Liver (tissue), 8 donors: ENCODE measurements at regions not wholly inside any gene's neighbourhood (a gene's known extent, or its start where the extent isn't known, plus 50 kb on each side); places are given as distances from the start of the nearest gene placed in this dataset.

Experiments
- DNase-seq: peaks from one replicate; pipeline ENCODE4 v3.0.0-alpha.2; 2017; ENCODE audit warnings: low spot score
- H3K27ac ChIP-seq, 2 donors: one replicate each; pipeline ENCODE4 v1.7.0; 2013; ENCODE audit warnings: inconsistent platforms in 2 of 2, low read length in 2 of 2, control low read depth in 1 of 2, low read depth in 1 of 2, mild to moderate bottlenecking in 1 of 2
- H3K27me3 ChIP-seq, 4 donors: one replicate each; pipeline versions ENCODE4 v1.6.1 to v1.7.0; 2013; ENCODE audit warnings: low read length in 3 of 4, inconsistent platforms in 1 of 4, mild to moderate bottlenecking in 1 of 4, moderate library complexity in 1 of 4; ENCODE audit not compliant: control insufficient read depth in 4 of 4, insufficient read depth in 4 of 4
- H3K36me3 ChIP-seq, 4 donors: one replicate each; pipeline versions ENCODE4 v1.6.1 to v1.7.0; 2013; ENCODE audit warnings: low read length in 3 of 4, mild to moderate bottlenecking in 3 of 4, low read depth in 1 of 4, moderate library complexity in 1 of 4; ENCODE audit not compliant: control insufficient read depth in 4 of 4, insufficient read depth in 3 of 4
- H3K4me1 ChIP-seq, 4 donors: one replicate each; pipeline versions ENCODE4 v1.6.1 to v1.7.0; 2013; ENCODE audit warnings: low read length in 3 of 4, mild to moderate bottlenecking in 3 of 4, moderate library complexity in 1 of 4; ENCODE audit not compliant: control insufficient read depth in 4 of 4, insufficient read depth in 4 of 4
- H3K4me3 ChIP-seq, 3 donors: one replicate each; pipeline versions ENCODE4 v1.6.1 to v1.7.0; 2013; ENCODE audit warnings: low read length in 3 of 3, control low read depth in 1 of 3, low read depth in 1 of 3, mild to moderate bottlenecking in 1 of 3
- H3K9ac ChIP-seq, 2 donors: one replicate each; pipeline ENCODE4 v1.7.0; 2013; ENCODE audit warnings: low read length in 2 of 2, mild to moderate bottlenecking in 2 of 2, moderate library complexity in 2 of 2, control low read depth in 1 of 2, low read depth in 1 of 2
- H3K9me3 ChIP-seq, 4 donors: one replicate each; pipeline versions ENCODE4 v1.6.1 to v1.7.0; 2013; ENCODE audit warnings: low read length in 3 of 4; ENCODE audit not compliant: control insufficient read depth in 4 of 4
- ATF3 ChIP-seq: IDR thresholded peaks from 2 replicates; pipeline ENCODE4 v1.6.1; 2016; ENCODE audit warnings: antibody characterized with exemption
- CTCF ChIP-seq: fragments of 150-350 bp; IDR thresholded peaks from 2 replicates; pipeline ENCODE4 v1.5.1; 2017; ENCODE audit warnings: improper control_type of control experiment, low read depth, low read length; ENCODE audit not compliant: missing input control
- EGR1 ChIP-seq, 2 donors: IDR thresholded peaks; 2 replicates each; pipeline ENCODE4 v1.6.1; 2016 to 2018; ENCODE audit warnings: antibody characterized with exemption in 2 of 2, low read depth in 2 of 2
- FOXA1 ChIP-seq: IDR thresholded peaks from 2 replicates; pipeline ENCODE4 v1.6.1; 2016; ENCODE audit warnings: antibody characterized with exemption
- FOXA2 ChIP-seq: IDR thresholded peaks from 2 replicates; pipeline ENCODE4 v1.6.1; 2016; ENCODE audit warnings: antibody characterized with exemption
- GABPA ChIP-seq, 2 donors: IDR thresholded peaks in 1 of 2; conservative IDR thresholded peaks in 1 of 2; 2 replicates each; pipeline ENCODE4 v1.6.1; 2016; ENCODE audit warnings: antibody characterized with exemption in 2 of 2, mild to moderate bottlenecking in 1 of 2, moderate library complexity in 1 of 2
- HNF4A ChIP-seq, 2 donors: conservative IDR thresholded peaks; 2 replicates each; pipeline ENCODE4 v1.6.1; 2016; ENCODE audit warnings: antibody characterized with exemption in 2 of 2, mild to moderate bottlenecking in 2 of 2
- HNF4G ChIP-seq: IDR thresholded peaks from 2 replicates; pipeline ENCODE4 v1.6.1; 2016; ENCODE audit warnings: antibody characterized with exemption
- JUND ChIP-seq, 2 donors: IDR thresholded peaks; 2 replicates each; pipeline ENCODE4 v1.6.1; 2016; ENCODE audit warnings: antibody characterized with exemption in 2 of 2
- MAX ChIP-seq: IDR thresholded peaks from 2 replicates; pipeline ENCODE4 v1.6.1; 2016; ENCODE audit warnings: antibody characterized with exemption
- NR2F2 ChIP-seq: IDR thresholded peaks from 2 replicates; pipeline ENCODE4 v1.6.1; 2016; ENCODE audit warnings: antibody characterized with exemption
- RAD21 ChIP-seq, 2 donors: IDR thresholded peaks; 2 replicates each; pipeline ENCODE4 v1.6.1; 2016; ENCODE audit warnings: antibody characterized with exemption in 2 of 2, mild to moderate bottlenecking in 2 of 2
- REST ChIP-seq: IDR thresholded peaks from 2 replicates; pipeline ENCODE4 v1.6.1; 2016; ENCODE audit warnings: antibody characterized with exemption, mild to moderate bottlenecking
- RXRA ChIP-seq, 2 donors: IDR thresholded peaks; 2 replicates each; pipeline ENCODE4 v1.6.1; 2017 to 2018; ENCODE audit warnings: antibody characterized with exemption in 2 of 2, mild to moderate bottlenecking in 1 of 2
- SP1 ChIP-seq: IDR thresholded peaks from 2 replicates; pipeline ENCODE4 v1.6.1; 2018; ENCODE audit warnings: antibody characterized with exemption, mild to moderate bottlenecking
- TAF1 ChIP-seq: conservative IDR thresholded peaks from 2 replicates; pipeline ENCODE4 v1.6.1; 2016; ENCODE audit warnings: antibody characterized with exemption, mild to moderate bottlenecking
- YY1 ChIP-seq: IDR thresholded peaks from 2 replicates; pipeline ENCODE4 v1.6.1; 2016; ENCODE audit warnings: antibody characterized with exemption, mild to moderate bottlenecking
- ZBTB33 ChIP-seq: IDR thresholded peaks from 2 replicates; pipeline ENCODE4 v1.6.1; 2016; ENCODE audit warnings: antibody characterized with exemption
- WGBS: extraction: QIAGEN DNeasy Blood & Tissue Kit; methylation state at CpG from one replicate; pipeline ENCODE4 v1.1.7; 2013; 5-methylcytosine and 5-hydroxymethylcytosine counted together
- donor health status: healthy.
- donor health status: healthy.
- donor health status: healthy.
- donor health status: healthy.
- donor health status: healthy.

GRCh38 chr3:117580806-117581205, 871.2 kb downstream of the TUSC7 start:
- H3K4me3 ChIP-seq = no peak overlapping the region
- WGBS = 39% methylated on average over 2 of the region's 2 CpGs
- TF ChIP-seq FOXA1 (no peak), SP1 (no peak), REST (no peak), JUND (IDR thresholded peaks at IDR 0.05) (no peak), ZBTB33 (no peak), NR2F2 (no peak), GABPA (IDR thresholded peaks at IDR 0.05 in 1 of 2, conservative IDR thresholded peaks at IDR 0.05 in 1 of 2) (no peak), RXRA (IDR thresholded peaks at IDR 0.05) (no peak), HNF4A (conservative IDR thresholded peaks at IDR 0.05) (no peak), TAF1 (no peak), MAX (no peak), ATF3 (no peak)
- H3K4me1 ChIP-seq = no peaks in the 10 kb centered on the region
- DNase-seq = no peak
- H3K36me3 ChIP-seq = no peaks in the 10 kb centered on the region
- H3K27ac ChIP-seq = no peak overlapping the region
- no peaks in the 10 kb centered on the region for H3K27me3 ChIP-seq
- no peak overlapping the region for H3K9ac ChIP-seq
- H3K9me3 ChIP-seq = no peaks in the 10 kb centered on the region

- Histone ChIP-seq H3K4me3 (no peak overlapping the region), H3K4me1 (no peaks in the 10 kb centered on the region), H3K36me3 (no peaks in the 10 kb centered on the region), H3K9me3 (no peaks in the 10 kb centered on the region), H3K9ac (no peak overlapping the region), H3K27ac (no peak overlapping the region), H3K27me3 (no peaks in the 10 kb centered on the region)
- TF ChIP-seq JUND (IDR thresholded peaks at IDR 0.05) (no peak), MAX (no peak), RXRA (IDR thresholded peaks at IDR 0.05) (no peak), YY1 (no peak), TAF1 (no peak), EGR1 (IDR thresholded peaks at IDR 0.05; ENCODE audit: low read depth in 2 of 2) (no peak), GABPA (IDR thresholded peaks at IDR 0.05 in 1 of 2, conservative IDR thresholded peaks at IDR 0.05 in 1 of 2) (no peak), HNF4G (no peak), NR2F2 (no peak), FOXA2 (no peak), SP1 (no peak), FOXA1 (no peak), CTCF (no peak), ATF3 (no peak), HNF4A (conservative IDR thresholded peaks at IDR 0.05) (no peak), RAD21 (IDR thresholded peaks at IDR 0.05) (no peak)
- DNase-seq = no peak
Measured at GRCh38 chr3:117586161-117586560, 876.6 kb downstream of the TUSC7 start.
